ENCODE measurements at regions not wholly inside any gene's neighbourhood (a gene's known extent, or its start where the extent isn't known, plus 50 kb on each side); places are given as distances from the start of the nearest gene placed in this dataset.

DNA sequence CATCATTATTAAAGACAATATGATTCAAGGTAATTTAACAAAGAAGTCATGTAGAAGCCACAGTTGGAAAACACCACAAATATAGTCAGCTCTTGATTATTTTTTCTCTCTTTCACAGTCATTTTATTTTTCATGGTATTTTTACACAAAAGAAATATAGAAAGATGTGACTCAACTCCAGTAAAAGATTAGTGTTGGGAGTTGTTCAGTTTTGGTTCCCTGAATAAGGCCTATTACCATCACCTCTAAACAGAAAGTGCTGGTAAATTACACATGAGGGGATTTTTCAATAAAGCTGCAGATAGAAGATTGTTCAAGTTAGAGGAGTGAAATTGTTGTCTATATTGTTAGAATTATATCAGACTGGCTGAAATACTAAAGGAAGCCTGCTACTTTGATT lies 107.0 kb downstream of the DDIT4L start:
- no peak for DNase-seq

DNA sequence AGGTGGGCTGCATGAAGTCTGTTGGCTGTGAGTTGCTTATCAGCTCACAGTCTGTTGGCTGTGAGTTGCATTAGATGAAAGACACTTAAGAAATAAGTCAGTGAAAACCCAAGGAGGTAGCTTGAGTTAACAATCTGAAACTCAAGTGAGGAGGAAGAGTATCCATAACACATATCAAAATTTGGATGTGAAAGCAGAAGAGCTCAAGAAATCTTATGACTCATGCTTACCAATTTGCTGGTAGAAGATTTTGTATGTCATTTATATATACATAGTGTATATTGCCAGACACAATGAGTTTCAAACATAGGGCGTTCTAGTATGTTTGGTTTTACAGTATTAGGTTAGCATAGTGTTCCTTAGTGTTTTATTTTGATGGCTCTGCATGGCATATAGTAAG lies 107.4 kb downstream of the DDIT4L start:
- no peak for DNase-seq

DNA sequence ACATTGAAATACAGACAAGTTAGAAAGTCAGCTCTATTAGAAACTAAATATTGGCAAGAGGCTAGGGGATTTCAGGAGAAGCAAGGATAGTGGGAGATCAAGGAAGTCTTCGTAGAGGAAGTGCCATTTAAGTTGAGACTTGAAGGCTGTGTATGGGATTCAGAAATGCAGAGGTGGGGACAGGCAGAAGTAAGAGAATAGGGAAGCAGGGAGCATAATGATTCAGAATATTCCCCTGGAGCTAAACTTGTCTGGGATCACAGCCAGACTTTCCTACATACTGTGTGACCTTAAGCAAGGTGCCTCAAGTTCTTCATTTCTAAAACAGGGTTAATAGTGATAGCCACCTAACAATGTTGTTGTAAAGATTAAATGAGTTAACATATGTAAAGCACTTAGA lies 108.8 kb downstream of the DDIT4L start:
- no peak for DNase-seq

DNA sequence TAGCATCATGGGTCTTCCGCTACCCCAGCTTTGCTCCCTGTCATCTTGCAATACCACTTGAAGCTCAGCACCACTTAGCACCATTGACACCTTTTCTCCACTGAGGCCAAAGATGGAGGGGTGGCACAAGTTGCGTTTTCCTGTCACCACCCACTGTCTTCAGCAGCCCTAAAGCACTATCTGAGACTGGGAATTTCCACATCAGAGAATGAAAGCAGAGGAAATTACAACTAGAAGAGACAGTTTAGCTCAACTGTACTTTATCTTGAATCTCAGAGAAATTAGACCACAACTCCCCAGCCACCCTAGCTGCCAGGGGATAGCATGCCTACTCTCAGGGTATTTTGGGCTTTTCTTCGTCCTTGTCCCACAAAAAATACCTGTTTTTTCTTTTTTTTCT lies 111.0 kb downstream of the DDIT4L start:
- no peak for DNase-seq

DNA sequence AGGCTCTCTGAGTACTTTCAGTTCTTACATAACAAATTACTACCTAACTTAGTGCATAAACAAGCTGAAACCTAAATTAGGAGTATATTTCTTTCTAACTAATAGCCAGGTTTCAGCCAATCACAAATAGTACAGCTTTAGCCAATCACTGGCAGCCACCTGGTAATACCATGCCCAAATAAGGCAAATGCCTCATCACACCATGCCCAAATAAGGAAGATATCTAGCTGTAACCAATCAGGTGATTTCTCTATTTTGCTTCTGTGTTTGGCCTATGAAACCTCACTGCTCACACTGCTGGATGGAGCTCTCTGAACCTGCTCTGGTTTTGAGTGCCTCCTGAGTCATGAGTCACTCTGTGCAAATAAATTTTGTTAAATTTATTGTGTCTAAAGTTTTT lies 113.5 kb downstream of the DDIT4L start:
- no peak for DNase-seq

DNA sequence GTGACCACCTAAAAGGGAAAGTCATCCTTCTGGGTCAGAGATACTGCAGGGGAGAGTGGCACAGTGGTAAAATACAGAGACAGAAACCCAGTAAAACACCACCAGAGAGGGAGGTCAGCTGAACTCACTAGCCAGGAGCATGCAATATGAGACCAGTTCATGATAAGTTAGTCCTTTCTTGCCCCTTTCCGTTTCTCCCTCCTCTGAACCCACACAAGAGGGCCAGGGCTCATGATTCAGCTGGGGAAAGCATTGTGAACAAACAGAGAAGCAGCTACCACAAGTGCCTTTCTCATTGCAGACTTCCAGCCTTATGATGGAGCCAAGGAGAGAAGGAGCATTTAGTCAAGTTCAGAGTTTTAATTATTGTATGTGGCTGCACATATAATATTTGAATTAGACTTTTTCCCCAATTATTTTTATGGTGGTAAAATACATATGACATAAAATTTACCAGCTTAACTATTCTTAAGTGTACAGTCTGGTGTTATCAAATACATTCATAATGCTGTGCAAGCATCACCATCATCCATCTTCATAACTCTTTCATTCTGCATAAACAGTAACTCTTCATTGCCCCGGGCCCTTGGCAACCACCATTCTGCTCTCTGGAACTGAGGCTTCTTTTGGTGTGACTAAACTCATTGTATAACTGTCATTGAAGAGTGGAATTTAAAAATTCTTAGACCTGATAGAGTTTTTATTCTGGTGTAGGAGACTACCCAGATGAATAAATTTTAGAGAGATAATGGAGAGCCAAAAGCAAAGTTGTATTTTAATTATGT lies 114.6 kb downstream of the DDIT4L start:
- DNase-seq: no peak

DNA sequence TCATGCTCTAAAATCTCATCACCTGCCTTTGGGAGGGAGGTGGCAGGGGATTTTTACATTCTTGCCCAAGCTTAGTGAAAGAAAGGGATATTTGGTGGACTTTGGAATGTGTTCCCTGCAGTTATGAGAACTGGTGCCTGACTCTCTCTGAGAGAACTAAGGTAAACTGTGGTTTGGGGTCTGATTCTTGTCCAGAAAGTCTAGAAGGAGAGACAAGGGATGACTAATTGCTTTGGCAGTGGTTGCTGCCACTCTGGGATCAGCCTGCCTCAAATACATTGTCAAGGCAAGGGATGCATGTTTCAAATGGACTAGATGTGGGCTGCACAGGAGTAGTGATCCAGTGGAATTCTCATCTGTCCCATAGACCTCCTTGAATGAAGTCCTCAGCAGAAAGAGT lies 115.2 kb downstream of the DDIT4L start:
- no peak for DNase-seq

DNA sequence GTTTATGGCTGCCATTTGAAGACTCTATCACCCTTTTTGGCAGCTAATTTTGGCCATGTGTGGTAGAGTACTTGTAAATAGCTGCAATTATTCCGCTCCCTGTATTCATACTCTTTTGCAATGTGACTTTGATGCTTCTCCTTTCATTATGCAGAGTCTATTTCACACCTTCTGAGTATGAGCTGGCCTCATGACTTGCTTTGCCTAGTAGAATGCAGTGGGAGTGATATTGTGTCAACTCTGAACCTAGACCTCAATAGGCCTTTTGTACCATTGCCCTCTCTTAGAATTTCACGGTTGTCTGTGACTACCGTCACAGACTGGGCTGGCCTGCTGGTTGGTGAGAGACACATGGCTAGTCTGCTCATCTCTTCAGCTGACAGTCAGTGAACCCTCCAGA lies 118.8 kb downstream of the DDIT4L start:
- no peak for DNase-seq

DNA sequence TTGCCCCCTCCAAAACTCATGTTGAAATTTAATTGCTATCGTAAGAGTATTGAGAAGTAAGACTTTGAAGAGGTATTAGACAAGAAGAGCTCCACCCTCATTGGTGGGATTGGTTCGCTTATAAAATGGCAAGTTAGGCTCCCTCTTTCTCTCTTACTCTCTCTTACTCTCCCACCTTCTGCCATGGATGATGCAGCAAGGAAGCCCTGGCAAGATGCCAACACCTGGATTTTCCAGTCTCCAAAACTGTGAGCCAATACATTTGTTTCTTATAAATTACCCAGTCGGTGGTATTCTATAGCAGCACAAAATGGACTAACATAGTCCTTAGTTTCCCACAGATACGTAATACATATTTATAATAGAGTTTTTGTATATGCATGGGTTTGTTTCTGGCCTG lies 119.4 kb downstream of the DDIT4L start:
- no peak for DNase-seq

DNA sequence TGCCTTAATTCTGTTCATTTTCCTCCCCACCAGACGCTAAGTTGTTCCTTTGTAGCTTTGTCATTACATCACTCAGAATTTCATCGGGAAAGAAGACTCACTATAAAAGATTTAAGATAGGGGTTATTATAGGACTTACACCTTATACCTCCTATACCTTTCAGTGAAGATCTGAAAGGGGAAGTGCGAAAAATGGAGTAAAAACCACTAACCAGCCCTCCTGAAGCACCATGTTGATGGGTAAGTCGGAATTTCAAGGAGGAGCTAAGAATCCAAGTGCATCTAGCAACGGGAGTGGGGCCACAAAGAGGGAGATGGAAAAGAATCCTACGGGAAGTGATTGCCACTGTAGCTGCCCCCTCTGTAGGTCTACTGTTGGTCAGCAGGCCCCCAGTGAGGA lies 119.1 kb upstream of the H2AZ1 start:
- no peak for DNase-seq

DNA sequence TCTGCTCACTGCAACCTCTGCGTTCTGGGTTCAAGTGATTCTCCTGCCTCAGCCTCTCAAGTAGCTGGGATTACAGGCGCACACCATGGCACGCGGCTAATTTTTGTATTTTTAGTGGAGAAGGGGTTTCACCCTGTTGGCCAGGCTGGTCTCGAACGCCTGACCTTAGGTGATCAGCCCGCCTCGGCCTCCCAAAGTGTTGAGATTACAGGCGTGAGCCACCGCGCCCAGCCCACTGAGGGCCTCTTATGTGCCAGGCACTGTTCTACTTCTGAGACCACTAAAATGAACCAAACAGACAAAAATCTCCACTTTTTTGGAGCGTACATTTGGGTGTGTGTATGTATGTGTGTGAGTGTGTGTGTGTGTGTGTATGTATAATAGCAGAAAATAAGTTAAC lies 117.2 kb upstream of the H2AZ1 start:
- no peak for DNase-seq

DNA sequence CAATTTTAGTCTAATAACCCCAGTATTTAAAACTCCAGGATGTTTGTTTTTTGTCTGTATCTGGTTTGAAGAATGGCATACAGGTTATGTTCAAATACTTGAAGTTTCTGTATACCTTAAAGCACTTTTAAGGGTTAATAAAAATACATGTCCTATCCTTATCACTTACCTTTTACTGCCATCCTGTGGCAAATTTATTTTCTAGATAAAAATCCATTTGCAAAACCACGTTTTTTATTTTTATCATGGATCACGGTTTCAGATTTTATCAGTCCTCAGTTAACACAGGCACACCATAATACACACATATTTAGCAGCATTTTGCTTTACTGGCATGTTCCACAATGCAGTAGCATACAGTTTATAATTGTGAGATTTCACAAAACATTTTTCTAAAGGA lies 113.3 kb upstream of the H2AZ1 start:
- no peak for DNase-seq

DNA sequence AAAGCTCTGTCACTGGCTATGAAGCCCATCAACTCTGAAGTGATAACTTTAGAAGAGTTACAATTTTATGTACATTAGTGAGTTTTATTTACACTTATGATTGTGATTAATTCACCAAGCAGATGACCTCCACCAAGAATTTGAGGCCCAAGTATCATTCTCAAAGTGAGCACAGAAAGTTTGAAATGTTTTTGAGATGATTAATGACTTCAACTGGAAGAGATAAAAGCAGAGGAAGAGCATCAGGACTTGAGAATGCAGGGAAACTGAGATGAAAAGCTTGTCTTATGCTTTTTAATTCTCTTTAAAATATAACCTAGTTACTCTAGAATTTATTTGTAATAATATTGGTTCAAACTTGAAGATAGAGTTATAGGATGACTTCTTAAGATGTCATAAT lies 112.8 kb upstream of the H2AZ1 start:
- no peak for DNase-seq

DNA sequence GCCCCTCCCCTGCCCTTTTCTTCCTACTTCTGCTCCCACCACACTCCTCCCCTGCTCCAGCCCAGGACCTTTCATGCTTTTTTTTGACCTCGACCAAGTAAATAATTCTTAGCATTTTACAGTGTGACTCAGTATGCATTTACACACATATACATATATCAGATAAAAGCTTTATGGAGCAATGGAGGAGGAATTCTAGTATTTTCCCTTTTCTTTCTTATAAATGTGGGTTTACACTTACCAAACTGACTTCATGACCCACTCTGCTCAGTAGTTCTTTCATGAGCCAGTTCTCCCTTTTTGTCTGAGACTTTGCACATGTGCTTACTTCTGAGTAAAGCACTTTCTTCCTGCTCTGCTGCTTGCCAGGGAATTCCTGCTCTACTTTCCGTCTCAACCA lies 111.8 kb upstream of the H2AZ1 start:
- no peak for DNase-seq

DNA sequence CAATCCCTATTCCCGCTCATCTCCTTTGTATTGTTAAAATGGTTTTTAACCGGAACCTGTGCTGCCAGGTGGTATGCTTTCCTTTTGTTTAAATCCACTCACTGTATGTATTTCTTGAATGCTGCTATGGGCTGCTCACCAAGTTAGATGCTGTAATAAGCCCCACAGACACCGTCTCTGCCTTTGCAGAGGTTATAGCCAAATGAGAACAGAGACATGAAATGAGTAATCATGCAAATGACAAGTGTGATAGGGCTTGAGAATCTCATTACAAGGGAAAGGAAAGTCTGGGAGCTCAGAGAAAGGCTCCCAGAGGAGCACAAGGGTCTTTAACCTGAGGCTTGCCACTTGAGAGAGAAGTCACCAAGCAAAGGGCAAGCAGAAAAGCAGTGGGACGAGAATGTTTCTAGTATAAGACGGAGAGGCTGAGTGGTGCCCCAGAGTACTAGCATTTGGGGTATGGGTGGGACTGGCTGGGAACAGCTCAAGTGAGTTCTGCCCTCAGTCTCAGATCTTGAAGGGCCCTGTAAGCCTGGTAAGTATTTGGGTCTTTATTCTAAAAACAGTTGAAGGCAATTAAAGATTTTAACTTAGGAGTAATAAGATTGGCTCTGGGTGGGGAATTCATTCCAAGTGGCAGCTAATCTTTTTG lies 110.8 kb upstream of the H2AZ1 start:
- no peak for DNase-seq

DNA sequence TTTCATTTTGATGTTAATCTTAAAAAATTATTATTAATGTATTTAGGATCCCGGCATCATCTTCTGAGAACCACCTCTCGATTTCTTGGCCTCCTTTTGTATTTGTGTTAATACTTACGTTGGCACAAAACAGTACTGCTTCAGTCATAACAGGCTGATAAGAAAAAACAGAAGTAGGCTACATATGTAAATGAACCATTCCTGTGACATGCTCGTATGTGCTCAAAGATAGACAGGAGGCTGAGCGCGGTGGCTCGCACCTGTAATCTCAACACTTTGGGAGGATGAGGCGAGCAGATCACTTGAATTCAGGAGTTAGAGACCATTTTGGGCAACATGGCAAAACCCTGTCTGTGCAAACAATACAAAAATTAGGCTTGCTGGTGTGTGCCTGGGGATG lies 109.4 kb upstream of the H2AZ1 start:
- no peak for DNase-seq

DNA sequence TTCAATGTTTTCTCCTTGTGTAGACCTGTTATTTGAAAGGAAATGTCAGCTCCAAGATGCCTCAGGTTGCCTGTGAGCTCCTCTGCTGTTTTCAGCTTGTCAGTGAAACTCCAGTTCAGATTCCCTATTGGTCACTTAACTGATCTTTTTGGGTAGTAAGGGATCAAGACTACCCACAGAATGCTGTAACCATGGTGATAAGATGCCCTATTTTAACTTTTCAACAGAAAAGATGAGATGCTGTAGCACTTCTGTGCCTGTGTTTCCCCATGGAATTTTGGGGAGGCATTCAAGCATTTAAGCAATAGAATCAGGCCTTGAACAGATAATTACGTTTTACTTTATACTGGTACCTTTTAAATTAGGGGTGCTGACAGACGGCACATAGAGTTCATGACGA lies 106.6 kb upstream of the H2AZ1 start:
- no peak for DNase-seq

DNA sequence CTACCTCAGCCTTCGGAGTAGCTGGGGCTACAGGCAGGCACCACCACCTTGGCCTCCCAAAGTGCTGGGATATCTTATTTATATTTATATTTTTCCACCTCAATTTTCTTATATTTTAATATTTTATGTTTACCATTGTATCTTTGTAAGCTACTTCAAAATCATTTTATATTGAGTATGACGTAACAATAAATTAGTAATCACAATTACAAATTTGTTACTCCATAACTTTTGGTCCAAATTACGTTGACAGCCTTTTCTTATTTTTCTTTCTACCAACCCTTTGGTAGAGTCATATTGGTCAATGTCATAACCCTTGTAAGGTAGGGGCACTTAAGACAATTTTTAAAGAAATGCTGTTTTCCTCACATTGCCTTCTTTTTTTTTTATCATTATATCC lies 104.0 kb upstream of the H2AZ1 start:
- no peak for DNase-seq

DNA sequence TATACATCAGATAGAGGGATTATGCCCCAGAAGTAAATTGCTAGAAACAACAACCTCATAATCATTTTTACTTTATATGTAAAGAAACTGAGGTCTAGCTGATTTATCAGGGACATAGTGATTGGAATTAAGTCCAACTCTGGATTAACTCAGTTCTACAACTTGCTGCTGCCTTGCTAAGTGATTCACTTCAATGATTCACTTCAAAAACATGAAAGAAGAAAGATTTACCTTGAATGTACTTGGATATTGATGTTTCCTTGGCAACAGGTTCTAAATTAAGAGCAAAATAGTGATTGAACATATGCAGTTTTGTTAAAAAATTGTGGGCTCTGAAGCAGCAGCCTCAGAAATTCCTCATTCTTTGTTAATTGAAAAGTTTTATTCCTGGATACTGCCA lies 99.8 kb upstream of the H2AZ1 start:
- DNase-seq: no peak

DNA sequence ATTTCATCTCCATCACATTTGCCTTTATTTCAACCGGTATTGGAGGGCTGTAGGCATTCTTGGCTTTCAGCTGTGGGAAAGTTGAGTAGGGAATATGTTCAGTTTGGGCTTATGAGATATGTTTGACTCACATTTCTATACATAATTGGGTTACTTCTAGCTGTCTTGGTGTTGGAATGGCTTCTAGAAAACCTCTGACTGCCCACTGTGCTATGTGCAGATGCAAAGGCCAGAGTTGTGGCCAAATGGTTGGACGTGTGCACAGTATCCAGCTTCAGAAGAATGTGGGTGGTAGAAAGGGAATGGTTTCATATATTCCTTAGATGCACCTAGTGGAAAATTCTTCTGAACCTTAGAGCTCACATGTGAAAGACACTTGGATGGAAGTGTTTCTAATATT lies 92.6 kb upstream of the H2AZ1 start:
- DNase-seq: no peak

DNA sequence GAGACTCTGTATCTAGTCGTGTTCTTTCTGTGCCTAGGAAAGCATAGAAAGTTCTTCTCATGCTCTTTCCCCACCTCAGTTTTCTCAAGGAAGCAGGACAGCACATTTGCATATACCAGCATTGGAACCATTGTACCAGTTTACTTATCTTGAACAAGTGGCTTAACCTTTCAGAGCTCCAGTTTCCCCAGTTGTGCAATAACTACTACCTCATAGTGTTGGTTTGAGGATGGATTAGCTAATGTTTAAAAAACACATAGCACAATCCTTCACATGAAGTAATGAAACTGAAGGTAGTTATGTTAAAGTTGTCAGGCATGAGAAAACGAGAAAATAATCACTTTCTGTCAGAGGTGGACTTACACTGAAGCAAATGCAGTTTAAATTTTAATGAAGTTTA lies 92.2 kb upstream of the H2AZ1 start:
- no peak for DNase-seq

DNA sequence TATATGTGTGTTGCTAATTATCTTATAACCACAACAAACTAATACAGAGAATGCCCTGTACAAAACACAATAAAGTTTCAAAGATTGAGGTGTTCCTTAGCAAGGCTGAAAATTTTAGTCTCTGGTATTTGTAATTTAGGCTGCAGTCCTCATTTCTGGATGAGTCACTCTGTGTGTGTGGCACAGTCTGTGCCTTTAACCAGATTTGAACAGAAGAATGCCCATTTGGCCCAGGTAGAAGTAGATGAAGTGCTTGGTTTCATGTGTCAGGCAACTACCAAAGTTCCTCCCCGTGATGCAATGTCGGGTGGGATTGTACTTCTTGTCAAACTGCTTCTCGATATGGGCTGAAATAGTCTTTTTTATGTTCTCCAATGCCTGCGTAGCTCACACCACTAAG lies 91.6 kb upstream of the H2AZ1 start:
- no peak for DNase-seq

DNA sequence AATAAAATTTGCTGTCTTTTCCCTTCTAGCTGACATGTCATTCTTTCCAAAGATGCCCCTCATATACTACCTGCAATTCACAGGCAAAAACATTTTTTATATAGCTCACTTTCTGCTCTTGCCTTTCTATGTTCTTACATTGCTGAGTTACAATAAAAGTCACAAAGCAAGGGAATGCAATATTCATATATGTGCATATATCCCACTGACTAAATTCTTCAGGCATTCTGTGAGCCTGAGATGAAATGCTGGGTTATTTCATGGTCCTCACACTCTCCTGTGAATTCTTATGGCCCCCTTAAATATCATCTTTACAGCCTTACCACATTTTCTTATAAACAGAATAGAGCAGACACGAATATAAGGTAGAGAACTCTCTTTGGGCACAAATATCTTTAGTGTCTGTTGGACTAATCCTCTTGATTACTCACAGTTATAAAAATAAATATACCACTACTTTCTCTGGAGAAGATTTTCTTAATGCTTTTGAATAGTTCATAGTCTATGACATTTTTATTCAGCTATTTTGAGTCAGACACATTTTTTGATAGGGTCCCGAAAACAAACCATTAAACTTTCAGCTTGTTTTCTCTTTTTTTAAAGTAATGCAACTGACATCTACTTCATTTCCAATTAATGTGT lies 84.1 kb upstream of the H2AZ1 start:
- no peak for DNase-seq

DNA sequence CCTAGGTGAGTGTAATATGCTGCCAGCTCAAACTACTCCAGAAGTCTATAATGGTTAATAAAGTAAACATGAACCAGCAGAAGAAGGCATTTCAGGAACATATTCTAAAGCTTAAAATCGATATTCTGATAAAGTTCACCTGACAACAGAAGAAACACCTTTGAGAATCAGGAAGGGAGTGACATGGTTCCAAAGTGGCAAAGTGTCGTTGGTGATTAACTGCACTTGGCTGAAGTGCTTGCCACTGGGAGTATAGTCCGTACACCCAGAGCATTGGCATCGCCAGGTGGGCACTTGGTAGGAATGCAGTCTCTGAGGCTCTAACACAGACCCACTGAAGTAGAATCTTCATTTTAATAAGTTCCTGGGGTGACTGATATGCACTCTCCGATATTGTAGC lies 76.0 kb upstream of the H2AZ1 start:
- no peak for DNase-seq

DNA sequence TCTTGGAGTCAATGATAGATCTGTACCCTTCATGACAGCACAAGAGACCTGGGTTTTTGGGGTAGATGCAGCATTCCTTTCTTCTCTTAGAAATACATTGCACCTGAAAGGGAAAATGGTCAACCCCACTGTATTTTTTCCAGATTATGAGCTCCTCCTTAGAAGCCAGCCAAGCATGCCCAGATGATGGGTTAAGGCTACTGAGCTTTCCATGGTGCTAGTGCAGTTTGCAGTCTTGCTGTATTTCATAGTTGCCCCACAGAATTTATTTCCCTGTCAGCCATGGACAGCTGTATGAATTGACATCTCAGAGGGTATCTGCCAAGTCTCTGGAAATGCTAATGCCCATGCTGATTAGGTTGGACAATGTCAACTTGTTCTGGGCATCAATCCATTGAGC lies 73.7 kb upstream of the H2AZ1 start:
- DNase-seq: no peak
